Small intestine (tissue), 7 donors: ENCODE measurements at regions not wholly inside any gene's neighbourhood (a gene's known extent, or its start where the extent isn't known, plus 50 kb on each side); places are given as distances from the start of the nearest gene placed in this dataset.
A peak's percentile ranks its signal among the peaks of the same experiment; 100 is the strongest.
"Not testable (repeated sequence)": the region's sequence is repeated elsewhere in the genome, so short reads cannot be mapped to it uniquely, and the experiment has no call there.

Source experiments
- DNase-seq, 2 donors: peaks; one replicate each; pipeline versions ENCODE4 v3.0.0 to v3.0.0-alpha.2; 2013
- FAIRE-seq: peaks from 2 replicates; lab custom pipeline; 2012; peaks lifted over from hg19 to GRCh38; lab: Jason Lieb, UNC
- H3K27ac ChIP-seq, 3 donors: one replicate each; pipeline ENCODE4 v1.5.1; 2013; ENCODE audit warnings: low read length in 2 of 3, mild to moderate bottlenecking in 2 of 3, control low read depth in 1 of 3, inconsistent platforms in 1 of 3, low read depth in 1 of 3, moderate library complexity in 1 of 3
- H3K27me3 ChIP-seq, 3 donors: one replicate each; pipeline ENCODE4 v1.6.1; 2013; ENCODE audit warnings: low read length in 3 of 3, inconsistent platforms in 1 of 3; ENCODE audit not compliant: control insufficient read depth in 3 of 3, insufficient read depth in 3 of 3
- H3K36me3 ChIP-seq, 3 donors: one replicate each; pipeline ENCODE4 v1.6.1; 2013; ENCODE audit warnings: low read length in 3 of 3, inconsistent platforms in 1 of 3, low read depth in 1 of 3, mild to moderate bottlenecking in 1 of 3, moderate library complexity in 1 of 3; ENCODE audit not compliant: control insufficient read depth in 3 of 3, insufficient read depth in 2 of 3
- H3K4me1 ChIP-seq, 3 donors: one replicate each; pipeline ENCODE4 v1.6.1; 2013; ENCODE audit warnings: low read length in 2 of 3, inconsistent platforms in 1 of 3, low read depth in 1 of 3, mild to moderate bottlenecking in 1 of 3, moderate library complexity in 1 of 3; ENCODE audit not compliant: control insufficient read depth in 3 of 3, insufficient read depth in 2 of 3
- H3K4me3 ChIP-seq, 3 donors: one replicate each; pipeline ENCODE4 v1.5.1; 2013; ENCODE audit warnings: low read length in 3 of 3, control low read depth in 1 of 3, inconsistent platforms in 1 of 3, low read depth in 1 of 3, mild to moderate bottlenecking in 1 of 3, moderate library complexity in 1 of 3
- H3K9me3 ChIP-seq, 2 donors: one replicate each; pipeline ENCODE4 v1.6.1; 2013; ENCODE audit warnings: low read depth in 1 of 2, low read length in 1 of 2; ENCODE audit not compliant: control insufficient read depth in 2 of 2, insufficient read depth in 1 of 2
- WGBS, 3 donors: extraction: QIAGEN DNeasy Blood & Tissue Kit; methylation state at CpG; one replicate each; pipeline ENCODE4 v1.1.7; 2013; 5-methylcytosine and 5-hydroxymethylcytosine counted together
- donor health status: healthy with polysubstance abuse.
- donor health status: control.
- donor health status: control.
- donor health status: Bipolar disorder and iron deficiency.
- donor health status: healthy.

- Histone ChIP-seq H3K4me1 (no peaks in the 10 kb centered on the region), H3K36me3 (no peaks in the 10 kb centered on the region), H3K27ac (no peak overlapping the region), H3K4me3 (no peak overlapping the region), H3K9me3 (no peaks in the 10 kb centered on the region), H3K27me3 (no peaks in the 10 kb centered on the region)
- FAIRE-seq (no peak), DNase-seq (no peak)
Observed at GRCh38 chr13:58933475-58933874, 1230.3 kb downstream of the DIAPH3 start.

GRCh38 chr13:58935689-58936088 lies 1228.0 kb downstream of the DIAPH3 start:
- Histone ChIP-seq H3K4me3 (no peak overlapping the region), H3K4me1 (no peaks in the 10 kb centered on the region), H3K27me3 (no peaks in the 10 kb centered on the region), H3K36me3 (no peaks in the 10 kb centered on the region), H3K9me3 (no peaks in the 10 kb centered on the region), H3K27ac (no peak overlapping the region)
- 82 to 94% (median 90%) methylated on average over 5 of the region's 5 CpGs for WGBS, 3 donors
- FAIRE-seq (no peak), DNase-seq (no peak)

GRCh38 chr13:58946274-58946673 lies 1217.5 kb downstream of the DIAPH3 start:
- FAIRE-seq, result no peak
- WGBS, 3 donors, result 78 to 93% (median 82%) methylated on average over 1 of the region's 1 CpG

GRCh38 chr13:58949646-58950045 lies 1214.1 kb downstream of the DIAPH3 start:
- H3K9me3 ChIP-seq, result peaks cover 0 to 13% of the 10 kb centered on the region in 2 donors
- H3K27me3 ChIP-seq, result no peaks in the 10 kb centered on the region
- H3K27ac ChIP-seq, result no peak overlapping the region
- H3K36me3 ChIP-seq, result no peaks in the 10 kb centered on the region
- no peak for FAIRE-seq
- H3K4me1 ChIP-seq, result no peaks in the 10 kb centered on the region
- no peak overlapping the region for H3K4me3 ChIP-seq
- DNase-seq, result no peak
- WGBS, 3 donors, result 88 to 90% (median 90%) methylated on average over 9 of the region's 9 CpGs

More at GRCh38 chr13:58946274-58946673, 1217.5 kb downstream of the DIAPH3 start:
- Histone ChIP-seq H3K27me3 (no peaks in the 10 kb centered on the region), H3K9me3 (peaks cover 0 to 13% of the 10 kb centered on the region in 2 donors), H3K4me3 (no peak overlapping the region), H3K36me3 (no peaks in the 10 kb centered on the region), H3K4me1 (no peaks in the 10 kb centered on the region), H3K27ac (no peak overlapping the region)
- DNase-seq, result no peak

- Histone ChIP-seq H3K27ac (no peak overlapping the region), H3K36me3 (no peaks in the 10 kb centered on the region), H3K4me3 (no peak overlapping the region), H3K27me3 (no peaks in the 10 kb centered on the region), H3K9me3 (peaks cover 0 to 13% of the 10 kb centered on the region in 2 donors), H3K4me1 (no peaks in the 10 kb centered on the region)
- no peak for DNase-seq
- FAIRE-seq, result no peak
Observed at GRCh38 chr13:58950911-58951310, 1212.8 kb downstream of the DIAPH3 start.

- WGBS, 3 donors, result 21 to 30% (median 29%) methylated on average over 1 of the region's 1 CpG
- DNase-seq, result no peak
- H3K27me3 ChIP-seq, result no peaks in the 10 kb centered on the region
- no peak for FAIRE-seq
- peaks cover 0 to 13% of the 10 kb centered on the region in 2 donors for H3K9me3 ChIP-seq
- H3K36me3 ChIP-seq, result no peaks in the 10 kb centered on the region
- H3K27ac ChIP-seq, result no peak overlapping the region
- H3K4me1 ChIP-seq, result no peaks in the 10 kb centered on the region
- no peak overlapping the region for H3K4me3 ChIP-seq
Observed at GRCh38 chr13:58953638-58954037, 1210.1 kb downstream of the DIAPH3 start.

- FAIRE-seq, result no peak
- Histone ChIP-seq H3K4me1 (no peaks in the 10 kb centered on the region), H3K27me3 (no peaks in the 10 kb centered on the region), H3K9me3 (no peaks in the 10 kb centered on the region), H3K36me3 (no peaks in the 10 kb centered on the region), H3K4me3 (no peak overlapping the region), H3K27ac (no peak overlapping the region)
- DNase-seq, result no peak
- 70 to 78% (median 74%) methylated on average over 7 of the region's 7 CpGs for WGBS, 3 donors
Observed at GRCh38 chr13:58955546-58956385, 1208.0 kb downstream of the DIAPH3 start.

- not testable (repeated sequence) for H3K9me3 ChIP-seq, DNase-seq, H3K4me1 ChIP-seq, H3K27me3 ChIP-seq, H3K4me3 ChIP-seq, FAIRE-seq, H3K36me3 ChIP-seq, H3K27ac ChIP-seq
- WGBS, 3 donors, result 93 to 96% (median 96%) methylated on average over 22 of the region's 22 CpGs
Observed at GRCh38 chr13:58958097-58958496, 1205.6 kb downstream of the DIAPH3 start.

GRCh38 chr13:58960888-58961287 lies 1202.8 kb downstream of the DIAPH3 start:
- Histone ChIP-seq H3K4me1 (no peaks in the 10 kb centered on the region), H3K27ac (no peak overlapping the region), H3K27me3 (no peaks in the 10 kb centered on the region), H3K9me3 (no peaks in the 10 kb centered on the region), H3K36me3 (no peaks in the 10 kb centered on the region), H3K4me3 (no peak overlapping the region)
- no peak for FAIRE-seq
- 58 to 78% (median 76%) methylated on average over 2 of the region's 2 CpGs for WGBS, 3 donors
- peak in 1 of 2 donors; percentile 6 for DNase-seq
